ENCODE measurements at regions not wholly inside any gene's neighbourhood (a gene's known extent, or its start where the extent isn't known, plus 50 kb on each side); places are given as distances from the start of the nearest gene placed in this dataset.

DNA sequence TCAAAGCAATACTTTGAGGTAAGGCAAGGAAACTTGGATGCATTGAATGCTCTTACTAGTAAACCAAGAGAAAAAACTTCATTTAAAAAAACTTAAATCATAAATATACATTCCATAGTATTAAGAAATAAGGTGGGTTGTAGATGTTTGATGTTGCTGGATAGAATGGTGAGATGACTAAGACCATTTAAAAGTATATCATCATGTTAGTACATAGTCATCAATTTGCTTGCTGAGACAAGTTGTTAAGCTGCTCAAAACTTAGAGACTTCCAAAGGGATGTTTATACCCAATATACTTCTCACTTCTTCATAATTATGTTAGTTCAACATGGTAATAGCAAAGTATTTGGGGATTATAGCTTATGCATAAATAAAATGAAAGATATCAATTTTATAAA, 675.5 kb upstream of the MGAT4C start:
- H3K36me3 ChIP-seq (replicated peaks in 1 of 2; ENCODE audit: control insufficient read depth in 1 of 2, insufficient read depth in 2 of 2, low read length in 2 of 2): no peaks in the 10 kb centered on the region
- H3K79me2 ChIP-seq (ENCODE audit: insufficient read depth, low read length): no peaks in the 10 kb centered on the region
- H3K27ac ChIP-seq (ENCODE audit: low read depth in 1 of 2, low read length in 2 of 2): no peak overlapping the region
- Mint-ChIP-seq H3K9me3 (peaks cover 0 to 5% (median 0%) of the 10 kb centered on the region in 7 donors), H3K27me3 (ENCODE audit: low read depth in 3 of 3) (peaks cover 0 to 1% (median 0%) of the 10 kb centered on the region in 3 donors), H3K4me1 (no peaks in the 10 kb centered on the region), H3K27ac (no peak overlapping the region), H3K36me3 (no peaks in the 10 kb centered on the region), H3K4me3 (no peak overlapping the region)
- no peak for DNase-seq
- intact Hi-C loops (cut with micrococcal nuclease): no loop called here
- no peak overlapping the region for H2AFZ ChIP-seq (ENCODE audit: insufficient read depth, low read depth, low read length, poor library complexity, severe bottlenecking)
- H4K20me1 ChIP-seq (ENCODE audit: insufficient read depth, low read length): no peaks in the 10 kb centered on the region
- H3K27me3 ChIP-seq (ENCODE audit: control insufficient read depth in 2 of 2, insufficient read depth in 2 of 2, low read length in 2 of 2): no peaks in the 10 kb centered on the region
- H3K4me1 ChIP-seq (ENCODE audit: control insufficient read depth in 1 of 2, insufficient read depth in 2 of 2, low read length in 2 of 2): no peaks in the 10 kb centered on the region
- H3K4me3 ChIP-seq (replicated peaks in 1 of 3; ENCODE audit: low read depth in 2 of 3, low read length in 3 of 3): no peak overlapping the region
- H3K9me3 ChIP-seq (replicated peaks in 1 of 2; ENCODE audit: control insufficient read depth in 1 of 2, insufficient read depth in 1 of 2, low read length in 2 of 2): no peaks in the 10 kb centered on the region
- H3K4me2 ChIP-seq (replicated peaks; ENCODE audit: extremely low read depth, low read length, poor library complexity, severe bottlenecking): no peak overlapping the region
- no peak overlapping the region for H3K9ac ChIP-seq (ENCODE audit: insufficient read depth, low read length, poor library complexity, severe bottlenecking)
- no peak for TF ChIP-seq CTCF (IDR thresholded peaks at IDR 0.05)

GRCh38 chr12:86929962-86930361, 673.8 kb upstream of the MGAT4C start:
- Histone ChIP-seq H3K4me2 (replicated peaks; ENCODE audit: extremely low read depth, low read length, poor library complexity, severe bottlenecking) (no peak overlapping the region), H3K27ac (ENCODE audit: low read depth in 1 of 2, low read length in 2 of 2) (no peak overlapping the region), H3K9ac (ENCODE audit: insufficient read depth, low read length, poor library complexity, severe bottlenecking) (no peak overlapping the region), H3K36me3 (replicated peaks in 1 of 2; ENCODE audit: control insufficient read depth in 1 of 2, insufficient read depth in 2 of 2, low read length in 2 of 2) (no peaks in the 10 kb centered on the region), H3K79me2 (ENCODE audit: insufficient read depth, low read length) (no peaks in the 10 kb centered on the region), H2AFZ (ENCODE audit: insufficient read depth, low read depth, low read length, poor library complexity, severe bottlenecking) (no peak overlapping the region), H3K9me3 (replicated peaks in 1 of 2; ENCODE audit: control insufficient read depth in 1 of 2, insufficient read depth in 1 of 2, low read length in 2 of 2) (no peaks in the 10 kb centered on the region), H3K27me3 (ENCODE audit: control insufficient read depth in 2 of 2, insufficient read depth in 2 of 2, low read length in 2 of 2) (no peaks in the 10 kb centered on the region), H3K4me3 (replicated peaks in 1 of 3; ENCODE audit: low read depth in 2 of 3, low read length in 3 of 3) (no peak overlapping the region), H4K20me1 (ENCODE audit: insufficient read depth, low read length) (no peaks in the 10 kb centered on the region), H3K4me1 (ENCODE audit: control insufficient read depth in 1 of 2, insufficient read depth in 2 of 2, low read length in 2 of 2) (no peaks in the 10 kb centered on the region)
- intact Hi-C loops (cut with micrococcal nuclease): no loop called here
- H3K36me3 Mint-ChIP-seq: no peaks in the 10 kb centered on the region
- no CpG with 5 or more reads among the region's 2 CpGs for WGBS (ENCODE audit: insufficient coverage)
- no peak for TF ChIP-seq CTCF (IDR thresholded peaks at IDR 0.05)
- H3K4me1 Mint-ChIP-seq: no peaks in the 10 kb centered on the region
- no peak for DNase-seq
- no peak overlapping the region for H3K27ac Mint-ChIP-seq
- peaks cover 0 to 1% (median 0%) of the 10 kb centered on the region in 3 donors for H3K27me3 Mint-ChIP-seq (ENCODE audit: low read depth in 3 of 3)
- no peak overlapping the region for H3K4me3 Mint-ChIP-seq
- peaks cover 0 to 5% (median 0%) of the 10 kb centered on the region in 7 donors for H3K9me3 Mint-ChIP-seq

Data from CD14-positive monocyte (primary cell).